ENCODE measurements at regions not wholly inside any gene's neighbourhood (a gene's known extent, or its start where the extent isn't known, plus 50 kb on each side); places are given as distances from the start of the nearest gene placed in this dataset.

DNA sequence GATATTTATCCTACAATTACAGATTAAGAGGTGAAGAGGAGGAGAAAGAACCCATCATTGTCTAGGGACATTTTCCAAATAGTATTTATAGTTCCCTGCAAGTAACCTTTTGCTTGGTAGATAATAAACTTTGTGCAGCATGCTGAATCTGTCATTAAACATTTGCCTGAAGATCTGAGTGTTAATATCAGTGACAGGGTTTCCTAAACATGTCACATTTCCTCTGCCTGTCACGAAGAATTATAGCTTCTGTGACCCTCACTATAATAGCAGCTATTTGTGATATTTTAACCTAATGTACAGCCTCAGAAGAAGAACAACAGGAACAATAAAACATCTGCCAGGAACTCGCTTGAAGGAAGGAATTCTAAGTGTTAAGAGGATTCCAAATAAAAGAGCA is 350.3 kb downstream of the GXYLT1 start:
- TF ChIP-seq CTCF (IDR thresholded peaks at IDR 0.05; ENCODE audit: low read depth, low read length), result no peak
- no peak overlapping the region for H3K4me3 ChIP-seq (ENCODE audit: low read depth, low read length)
- H3K36me3 ChIP-seq, result no peaks in the 10 kb centered on the region
- no peak for DNase-seq
- H3K4me1 ChIP-seq, result no peaks in the 10 kb centered on the region
- no peaks in the 10 kb centered on the region for H3K9me3 ChIP-seq
- no peaks in the 10 kb centered on the region for H3K27me3 ChIP-seq

- Histone ChIP-seq H3K4me1 (no peaks in the 10 kb centered on the region), H3K27me3 (no peaks in the 10 kb centered on the region), H3K9me3 (no peaks in the 10 kb centered on the region), H3K4me3 (ENCODE audit: low read depth, low read length) (no peak overlapping the region), H3K36me3 (no peaks in the 10 kb centered on the region)
- TF ChIP-seq CTCF (IDR thresholded peaks at IDR 0.05; ENCODE audit: low read depth, low read length), result no peak
- DNase-seq, result no peak
Measured at GRCh38 chr12:41784957-41785356, 359.7 kb downstream of the GXYLT1 start.

GRCh38 chr12:41778934-41779333 is 365.7 kb downstream of the GXYLT1 start:
- no peak for DNase-seq
- Histone ChIP-seq H3K27me3 (no peaks in the 10 kb centered on the region), H3K9me3 (no peaks in the 10 kb centered on the region), H3K4me3 (ENCODE audit: low read depth, low read length) (no peak overlapping the region), H3K36me3 (no peaks in the 10 kb centered on the region), H3K4me1 (no peaks in the 10 kb centered on the region)
- TF ChIP-seq CTCF (IDR thresholded peaks at IDR 0.05; ENCODE audit: low read depth, low read length), result no peak

GRCh38 chr12:41777064-41777790 is 367.4 kb downstream of the GXYLT1 start:
- Histone ChIP-seq H3K9me3 (no peaks in the 10 kb centered on the region), H3K36me3 (no peaks in the 10 kb centered on the region), H3K4me1 (no peaks in the 10 kb centered on the region), H3K4me3 (ENCODE audit: low read depth, low read length) (no peak overlapping the region), H3K27me3 (no peaks in the 10 kb centered on the region)
- no peak for TF ChIP-seq CTCF (IDR thresholded peaks at IDR 0.05; ENCODE audit: low read depth, low read length)
- no peak for DNase-seq

- Histone ChIP-seq H3K4me3 (ENCODE audit: low read depth, low read length) (no peak overlapping the region), H3K4me1 (no peaks in the 10 kb centered on the region), H3K9me3 (no peaks in the 10 kb centered on the region; the same call in 1 of the 2 replicates), H3K27me3 (no peaks in the 10 kb centered on the region), H3K36me3 (no peaks in the 10 kb centered on the region)
- no peak for DNase-seq
- TF ChIP-seq CTCF (IDR thresholded peaks at IDR 0.05; ENCODE audit: low read depth, low read length), result no peak
Measured at GRCh38 chr12:41772478-41772877, 372.2 kb downstream of the GXYLT1 start.

DNA sequence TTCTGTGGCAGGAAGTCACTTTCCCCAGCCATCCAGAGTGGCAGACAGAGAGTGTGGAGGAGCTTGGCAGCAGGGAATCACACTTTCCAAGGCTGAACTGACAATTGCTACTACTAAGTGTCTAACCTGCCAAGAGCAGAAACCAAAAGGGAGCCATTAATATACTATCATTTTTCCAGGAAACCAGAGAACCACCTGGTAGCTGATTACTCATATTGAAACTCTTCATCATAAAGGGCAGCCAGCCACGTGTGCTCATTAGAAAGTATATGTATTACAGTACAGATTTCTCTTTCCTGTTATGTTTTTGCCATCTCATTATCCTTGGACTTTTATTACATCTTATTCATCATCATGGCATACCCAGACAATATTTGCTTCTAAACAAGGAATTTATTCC is 374.9 kb downstream of the GXYLT1 start:
- Histone ChIP-seq H3K9me3 (no peaks in the 10 kb centered on the region; the same call in 1 of the 2 replicates), H3K4me3 (ENCODE audit: low read depth, low read length) (no peak overlapping the region), H3K27me3 (no peaks in the 10 kb centered on the region), H3K36me3 (no peaks in the 10 kb centered on the region), H3K4me1 (no peaks in the 10 kb centered on the region)
- no peak for DNase-seq
- no peak for TF ChIP-seq CTCF (IDR thresholded peaks at IDR 0.05; ENCODE audit: low read depth, low read length)

All from BE2C (cell line).